NCI-H774 (cell line): ENCODE measurements at regions not wholly inside any gene's neighbourhood (a gene's known extent, or its start where the extent isn't known, plus 50 kb on each side); places are given as distances from the start of the nearest gene placed in this dataset.

Experiments
- DNase-seq: peaks from one replicate; lab custom pipeline; 2025; lab: John Stamatoyannopoulos, UW

- no peak for DNase-seq
These were observed 338.9 kb downstream of the KLF5 start for GRCh38 chr13:73397496-73398305.

- no peak for DNase-seq
These were observed 335.3 kb downstream of the KLF5 start for GRCh38 chr13:73394066-73394465.

- no peak for DNase-seq
These were observed 331.3 kb downstream of the KLF5 start for GRCh38 chr13:73390100-73390499.

GRCh38 chr13:73388586-73388985 lies 329.8 kb downstream of the KLF5 start:
- DNase-seq, result no peak

- DNase-seq, result no peak
These were observed 328.5 kb downstream of the KLF5 start for GRCh38 chr13:73387318-73387717.

- no peak for DNase-seq
These were observed 327.0 kb downstream of the KLF5 start for GRCh38 chr13:73385848-73386247.

GRCh38 chr13:73372666-73373627 lies 314.1 kb downstream of the KLF5 start:
- no peak for DNase-seq

- no peak for DNase-seq
These were observed 311.3 kb downstream of the KLF5 start for GRCh38 chr13:73370066-73370465.

GRCh38 chr13:73369095-73369494 lies 310.3 kb downstream of the KLF5 start:
- DNase-seq, result no peak

GRCh38 chr13:73368608-73369007 lies 309.8 kb downstream of the KLF5 start:
- DNase-seq, result no peak

GRCh38 chr13:73367886-73368285 lies 309.1 kb downstream of the KLF5 start:
- no peak for DNase-seq

GRCh38 chr13:73366241-73366640 lies 307.4 kb downstream of the KLF5 start:
- no peak for DNase-seq

- no peak for DNase-seq
These were observed 306.9 kb downstream of the KLF5 start for GRCh38 chr13:73365681-73366080.

- DNase-seq, result no peak
These were observed 306.4 kb downstream of the KLF5 start for GRCh38 chr13:73365252-73365651.

- DNase-seq, result no peak
These were observed 305.9 kb downstream of the KLF5 start for GRCh38 chr13:73364736-73365135.

- DNase-seq, result no peak
These were observed 299.8 kb downstream of the KLF5 start for GRCh38 chr13:73358606-73359095.

GRCh38 chr13:73355134-73355533 lies 296.3 kb downstream of the KLF5 start:
- DNase-seq, result no peak

- no peak for DNase-seq
These were observed 292.9 kb downstream of the KLF5 start for GRCh38 chr13:73351730-73352129.

- no peak for DNase-seq
These were observed 282.9 kb downstream of the KLF5 start for GRCh38 chr13:73341748-73342147.

GRCh38 chr13:73340069-73340468 lies 281.3 kb downstream of the KLF5 start:
- no peak for DNase-seq

GRCh38 chr13:73339086-73339485 lies 280.3 kb downstream of the KLF5 start:
- DNase-seq, result no peak

- DNase-seq, result no peak
These were observed 279.6 kb downstream of the KLF5 start for GRCh38 chr13:73338389-73338788.

GRCh38 chr13:73337532-73337931 lies 278.7 kb downstream of the KLF5 start:
- DNase-seq, result no peak
